ENCODE measurements at regions not wholly inside any gene's neighbourhood (a gene's known extent, or its start where the extent isn't known, plus 50 kb on each side); places are given as distances from the start of the nearest gene placed in this dataset.

GRCh38 chr2:3138621-3139020, 239.0 kb downstream of the EIPR1 start:
- no peaks in the 10 kb centered on the region for H3K4me1 Mint-ChIP-seq (ENCODE audit: low read depth)
- peaks cover 7% of the 10 kb centered on the region for H3K9me3 Mint-ChIP-seq (ENCODE audit: low read depth)
- H3K27me3 Mint-ChIP-seq (ENCODE audit: low read depth) = no peaks in the 10 kb centered on the region
- no peak overlapping the region for H3K4me3 Mint-ChIP-seq (ENCODE audit: unreplicated experiment)
- H3K27ac Mint-ChIP-seq (ENCODE audit: unreplicated experiment) = no peak overlapping the region
- H3K36me3 Mint-ChIP-seq (ENCODE audit: low read depth) = peaks cover 5% of the 10 kb centered on the region
- no peak for DNase-seq (ENCODE audit: low spot score)
- no peak for TF ChIP-seq CTCF (IDR thresholded peaks at IDR 0.05)

- H3K4me1 Mint-ChIP-seq (ENCODE audit: low read depth) = no peaks in the 10 kb centered on the region
- TF ChIP-seq CTCF (IDR thresholded peaks at IDR 0.05) = no peak
- DNase-seq (ENCODE audit: low spot score) = no peak
- H3K4me3 Mint-ChIP-seq (ENCODE audit: unreplicated experiment) = no peak overlapping the region
- peaks cover 2% of the 10 kb centered on the region for H3K27me3 Mint-ChIP-seq (ENCODE audit: low read depth)
- H3K36me3 Mint-ChIP-seq (ENCODE audit: low read depth) = peaks cover 5% of the 10 kb centered on the region
- H3K9me3 Mint-ChIP-seq (ENCODE audit: low read depth) = peaks cover 10% of the 10 kb centered on the region
- no peak overlapping the region for H3K27ac Mint-ChIP-seq (ENCODE audit: unreplicated experiment)
Measured at GRCh38 chr2:3137651-3138300, 239.8 kb downstream of the EIPR1 start.

- Mint-ChIP-seq H3K4me1 (ENCODE audit: low read depth) (peaks cover 6% of the 10 kb centered on the region), H3K27me3 (ENCODE audit: low read depth) (peaks cover 4% of the 10 kb centered on the region), H3K27ac (ENCODE audit: unreplicated experiment) (no peak overlapping the region), H3K4me3 (ENCODE audit: unreplicated experiment) (no peak overlapping the region), H3K36me3 (ENCODE audit: low read depth) (peaks cover 5% of the 10 kb centered on the region), H3K9me3 (ENCODE audit: low read depth) (peaks cover 10% of the 10 kb centered on the region)
- DNase-seq (ENCODE audit: low spot score) = no peak
- no peak for TF ChIP-seq CTCF (IDR thresholded peaks at IDR 0.05)
Measured at GRCh38 chr2:3135676-3136075, 241.9 kb downstream of the EIPR1 start.

- Mint-ChIP-seq H3K27me3 (ENCODE audit: low read depth) (peaks cover 4% of the 10 kb centered on the region), H3K27ac (ENCODE audit: unreplicated experiment) (no peak overlapping the region), H3K4me3 (ENCODE audit: unreplicated experiment) (no peak overlapping the region), H3K4me1 (ENCODE audit: low read depth) (peaks cover 6% of the 10 kb centered on the region), H3K36me3 (ENCODE audit: low read depth) (peaks cover 5% of the 10 kb centered on the region), H3K9me3 (ENCODE audit: low read depth) (peaks cover 10% of the 10 kb centered on the region)
- no peak for TF ChIP-seq CTCF (IDR thresholded peaks at IDR 0.05)
- no peak for DNase-seq (ENCODE audit: low spot score)
Measured at GRCh38 chr2:3134026-3134571, 243.5 kb downstream of the EIPR1 start.

DNA sequence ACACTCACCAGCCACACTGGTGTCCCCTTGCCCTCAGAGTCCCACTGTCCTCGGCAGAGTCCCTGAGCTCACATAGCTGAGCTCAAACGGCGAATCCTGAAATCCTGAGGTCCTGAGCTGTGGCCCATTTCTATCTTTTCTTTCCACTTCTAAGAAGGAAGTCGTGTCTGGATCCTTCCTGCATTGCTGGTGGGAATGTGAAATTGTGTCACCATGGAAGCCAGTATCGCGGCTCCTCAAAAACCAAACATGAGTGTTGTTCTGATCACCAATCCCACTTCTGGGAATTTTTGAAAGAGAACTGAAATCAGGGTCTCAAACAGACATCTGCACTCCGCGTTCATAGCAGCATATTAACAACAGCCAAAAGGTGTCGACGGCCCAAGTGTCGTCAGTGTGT, 244.7 kb downstream of the EIPR1 start:
- H3K27me3 Mint-ChIP-seq (ENCODE audit: low read depth) = peaks cover 4% of the 10 kb centered on the region
- peaks cover 5% of the 10 kb centered on the region for H3K36me3 Mint-ChIP-seq (ENCODE audit: low read depth)
- H3K27ac Mint-ChIP-seq (ENCODE audit: unreplicated experiment) = no peak overlapping the region
- peaks cover 10% of the 10 kb centered on the region for H3K9me3 Mint-ChIP-seq (ENCODE audit: low read depth)
- no peak for TF ChIP-seq CTCF (IDR thresholded peaks at IDR 0.05)
- no peak overlapping the region for H3K4me3 Mint-ChIP-seq (ENCODE audit: unreplicated experiment)
- H3K4me1 Mint-ChIP-seq (ENCODE audit: low read depth) = peaks cover 6% of the 10 kb centered on the region
- no peak for DNase-seq (ENCODE audit: low spot score)

All from chondrocyte (in vitro differentiated cells).